Kidney epithelial cell (primary cell): ENCODE measurements at regions not wholly inside any gene's neighbourhood (a gene's known extent, or its start where the extent isn't known, plus 50 kb on each side); places are given as distances from the start of the nearest gene placed in this dataset.

Experiments
- DNase-seq: peaks from one replicate; pipeline ENCODE4 v3.0.0-alpha.2; 2010; ENCODE audit warnings: low read depth
- H3K27me3 ChIP-seq: 2 replicates; pipeline ENCODE4 v1.6.0; 2011; ENCODE audit warnings: low read length; ENCODE audit not compliant: control insufficient read depth, insufficient read depth
- H3K36me3 ChIP-seq: 2 replicates; pipeline ENCODE4 v1.5.1; 2011; ENCODE audit warnings: low read length; ENCODE audit not compliant: control insufficient read depth, insufficient read depth
- H3K4me3 ChIP-seq: 2 replicates; pipeline ENCODE4 v1.5.1; 2011; ENCODE audit warnings: low read depth, mild to moderate bottlenecking, control low read depth, low read length
- TF ChIP-seq, protein P1 (sequence below): IDR thresholded peaks from 2 replicates; pipeline ENCODE4 v1.5.1; 2011; ENCODE audit warnings: mild to moderate bottlenecking, moderate library complexity, low read length, control low read depth, inconsistent platforms; ENCODE audit not compliant: insufficient read depth, poor library complexity, severe bottlenecking

DNA sequence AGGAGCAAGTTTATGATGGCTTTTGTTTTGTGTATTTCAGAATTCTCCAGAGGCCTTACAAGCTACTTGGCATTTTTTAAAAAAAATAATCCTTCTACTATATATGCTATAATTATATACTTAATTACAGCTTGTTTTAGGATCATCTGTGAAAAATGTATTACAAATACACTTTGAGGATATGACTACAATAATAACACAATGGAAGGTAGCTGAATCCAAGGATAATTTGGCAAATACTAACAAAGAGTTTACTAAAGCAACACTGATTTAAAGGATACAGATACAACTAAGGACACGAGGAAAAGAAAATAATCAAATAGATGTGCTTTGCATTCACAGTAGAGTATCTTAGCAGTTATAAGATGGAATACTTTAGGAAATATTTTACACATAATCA, 381.9 kb upstream of the CITED2 start:
- Histone ChIP-seq H3K36me3 (no peaks in the 10 kb centered on the region), H3K27me3 (no peaks in the 10 kb centered on the region), H3K4me3 (no peak overlapping the region)
- DNase-seq = no peak
- TF ChIP-seq, protein P1, sequence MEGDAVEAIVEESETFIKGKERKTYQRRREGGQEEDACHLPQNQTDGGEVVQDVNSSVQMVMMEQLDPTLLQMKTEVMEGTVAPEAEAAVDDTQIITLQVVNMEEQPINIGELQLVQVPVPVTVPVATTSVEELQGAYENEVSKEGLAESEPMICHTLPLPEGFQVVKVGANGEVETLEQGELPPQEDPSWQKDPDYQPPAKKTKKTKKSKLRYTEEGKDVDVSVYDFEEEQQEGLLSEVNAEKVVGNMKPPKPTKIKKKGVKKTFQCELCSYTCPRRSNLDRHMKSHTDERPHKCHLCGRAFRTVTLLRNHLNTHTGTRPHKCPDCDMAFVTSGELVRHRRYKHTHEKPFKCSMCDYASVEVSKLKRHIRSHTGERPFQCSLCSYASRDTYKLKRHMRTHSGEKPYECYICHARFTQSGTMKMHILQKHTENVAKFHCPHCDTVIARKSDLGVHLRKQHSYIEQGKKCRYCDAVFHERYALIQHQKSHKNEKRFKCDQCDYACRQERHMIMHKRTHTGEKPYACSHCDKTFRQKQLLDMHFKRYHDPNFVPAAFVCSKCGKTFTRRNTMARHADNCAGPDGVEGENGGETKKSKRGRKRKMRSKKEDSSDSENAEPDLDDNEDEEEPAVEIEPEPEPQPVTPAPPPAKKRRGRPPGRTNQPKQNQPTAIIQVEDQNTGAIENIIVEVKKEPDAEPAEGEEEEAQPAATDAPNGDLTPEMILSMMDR = no peak

DNA sequence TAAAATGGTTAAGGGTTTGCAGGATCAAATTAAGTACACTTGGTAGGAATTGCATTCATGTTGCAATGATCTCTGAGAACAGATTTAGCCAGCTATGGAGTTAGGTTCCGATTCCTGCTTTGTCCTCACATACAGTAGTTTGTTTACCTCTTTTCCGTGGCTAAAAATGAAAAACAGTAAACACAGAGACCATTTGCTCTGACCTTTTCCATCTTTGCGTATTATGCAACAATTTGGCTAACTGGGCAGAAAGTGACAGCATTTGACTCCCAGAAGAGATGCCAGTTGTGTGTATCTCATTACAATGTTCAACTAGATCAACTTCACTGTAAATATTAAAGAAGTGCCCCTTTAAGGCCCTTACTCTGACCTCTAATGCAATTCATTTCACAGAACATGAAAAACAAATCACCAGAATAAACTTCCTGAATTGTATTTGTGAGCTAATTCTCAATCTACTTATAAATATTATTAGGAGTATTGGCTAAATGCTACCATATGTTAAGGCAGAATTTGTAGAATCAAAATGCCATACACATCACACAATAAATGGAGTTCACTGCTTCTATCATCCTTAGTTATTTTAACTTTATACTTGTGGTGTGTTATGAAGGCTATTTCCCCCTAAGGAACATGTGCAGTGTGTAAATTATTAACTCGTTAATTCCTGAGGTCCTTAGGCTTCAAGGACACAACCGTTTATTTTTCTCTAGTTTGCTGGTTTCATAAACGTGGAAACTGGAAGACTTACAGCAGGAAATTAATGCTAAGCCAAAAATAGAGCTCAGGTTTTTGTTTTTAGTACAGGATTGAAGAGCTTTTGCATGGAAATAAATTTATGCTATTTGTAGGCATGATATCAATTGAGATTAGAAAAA, 380.7 kb upstream of the CITED2 start:
- H3K36me3 ChIP-seq = no peaks in the 10 kb centered on the region
- DNase-seq = no peak
- TF ChIP-seq, protein P1 = no peak
- H3K27me3 ChIP-seq = no peaks in the 10 kb centered on the region
- no peak overlapping the region for H3K4me3 ChIP-seq

DNA sequence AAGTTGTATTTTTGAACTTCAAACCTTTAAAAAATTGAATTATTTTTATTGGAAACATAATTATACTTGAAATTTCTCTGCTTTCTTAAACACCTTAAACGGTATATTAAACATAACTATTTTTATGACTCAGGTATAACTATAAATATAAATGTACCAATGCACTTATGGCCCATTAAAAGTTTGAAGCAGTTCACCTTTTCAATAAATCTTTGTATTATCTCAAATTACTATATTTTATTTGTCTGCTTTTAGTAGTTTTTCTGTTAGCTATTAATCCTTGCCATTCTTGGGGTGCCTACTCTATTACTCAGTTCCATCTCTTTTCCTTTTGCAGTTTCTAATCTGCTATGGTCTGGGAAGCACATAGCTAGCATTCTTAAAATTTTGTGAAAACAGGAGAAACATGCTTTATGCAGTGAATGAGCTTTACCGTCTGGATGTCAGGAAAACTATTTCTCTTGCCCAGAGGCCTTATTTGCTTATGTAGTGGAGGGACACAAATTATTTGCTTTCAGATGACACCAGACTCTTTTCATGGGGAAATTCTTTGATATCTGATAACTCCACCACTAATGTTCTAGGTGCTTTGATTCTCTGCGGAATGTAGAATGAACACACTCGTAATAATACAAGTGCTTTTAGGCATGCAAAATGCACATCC, 378.9 kb upstream of the CITED2 start:
- DNase-seq = peak; percentile 55
- H3K27me3 ChIP-seq = no peaks in the 10 kb centered on the region
- H3K4me3 ChIP-seq = no peak overlapping the region
- TF ChIP-seq, protein P1 = no peak
- H3K36me3 ChIP-seq = no peaks in the 10 kb centered on the region

DNA sequence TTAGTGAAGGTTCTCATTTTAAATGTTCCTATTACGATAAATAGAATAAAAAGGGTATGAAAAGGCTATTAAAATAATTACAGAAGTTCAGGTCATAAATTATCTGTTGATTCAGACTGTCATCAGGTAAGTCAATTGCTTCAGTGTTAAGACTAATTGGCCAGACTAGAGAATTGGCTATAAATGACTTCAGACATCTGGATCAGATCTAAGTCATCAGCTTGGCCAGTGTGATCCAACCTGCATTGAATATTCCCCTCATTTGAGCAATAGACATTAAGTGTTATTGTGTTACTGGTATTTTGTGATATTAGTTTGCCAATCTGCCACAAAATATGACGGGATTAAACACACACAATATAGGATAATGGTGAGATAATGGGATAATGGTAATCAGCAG, 377.6 kb upstream of the CITED2 start:
- H3K36me3 ChIP-seq = no peaks in the 10 kb centered on the region
- DNase-seq = no peak
- H3K27me3 ChIP-seq = no peaks in the 10 kb centered on the region
- H3K4me3 ChIP-seq = no peak overlapping the region
- TF ChIP-seq, protein P1 = no peak

DNA sequence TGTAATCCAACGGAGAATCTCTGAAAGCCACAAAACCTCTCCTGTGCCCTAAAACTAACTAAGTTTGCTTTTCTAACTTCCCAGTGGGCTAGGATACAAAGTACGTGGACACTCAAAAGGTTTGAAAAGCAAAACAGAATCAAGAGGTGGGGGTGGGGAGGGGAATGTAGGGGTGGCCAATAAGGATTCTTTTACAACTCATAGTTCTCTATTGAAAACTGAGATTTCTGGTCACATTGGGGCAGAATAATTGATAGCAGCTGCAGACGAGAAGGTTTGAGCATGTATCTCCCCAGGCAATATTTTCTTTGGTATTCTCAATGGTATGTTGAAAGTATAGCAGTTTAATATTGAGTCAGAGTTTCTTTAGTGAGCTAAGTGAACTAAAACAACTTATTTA, 376.7 kb upstream of the CITED2 start:
- no peaks in the 10 kb centered on the region for H3K36me3 ChIP-seq
- no peak for DNase-seq
- no peak overlapping the region for H3K4me3 ChIP-seq
- TF ChIP-seq, protein P1 = no peak
- no peaks in the 10 kb centered on the region for H3K27me3 ChIP-seq
